ENCODE measurements at regions not wholly inside any gene's neighbourhood (a gene's known extent, or its start where the extent isn't known, plus 50 kb on each side); places are given as distances from the start of the nearest gene placed in this dataset.

DNA sequence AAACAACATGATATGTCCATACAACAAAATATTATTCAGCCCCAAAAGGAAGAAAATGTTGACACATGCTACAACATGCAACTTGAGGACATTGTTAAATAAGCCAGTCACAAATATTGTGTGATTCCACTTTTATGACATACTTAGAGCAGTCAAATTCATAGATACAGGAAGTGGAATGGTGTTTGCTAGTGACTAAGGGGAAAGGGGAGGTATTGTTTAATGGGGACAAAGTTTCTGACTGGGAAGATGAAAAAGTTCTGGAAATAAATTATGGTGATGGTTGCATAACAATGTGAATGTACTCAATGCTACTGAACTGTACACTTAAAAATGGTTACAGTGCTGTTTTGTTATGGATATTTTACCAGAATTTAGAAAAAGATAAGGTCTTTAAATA is 77.7 kb downstream of the RHOU start:
- TF ChIP-seq, protein P1, sequence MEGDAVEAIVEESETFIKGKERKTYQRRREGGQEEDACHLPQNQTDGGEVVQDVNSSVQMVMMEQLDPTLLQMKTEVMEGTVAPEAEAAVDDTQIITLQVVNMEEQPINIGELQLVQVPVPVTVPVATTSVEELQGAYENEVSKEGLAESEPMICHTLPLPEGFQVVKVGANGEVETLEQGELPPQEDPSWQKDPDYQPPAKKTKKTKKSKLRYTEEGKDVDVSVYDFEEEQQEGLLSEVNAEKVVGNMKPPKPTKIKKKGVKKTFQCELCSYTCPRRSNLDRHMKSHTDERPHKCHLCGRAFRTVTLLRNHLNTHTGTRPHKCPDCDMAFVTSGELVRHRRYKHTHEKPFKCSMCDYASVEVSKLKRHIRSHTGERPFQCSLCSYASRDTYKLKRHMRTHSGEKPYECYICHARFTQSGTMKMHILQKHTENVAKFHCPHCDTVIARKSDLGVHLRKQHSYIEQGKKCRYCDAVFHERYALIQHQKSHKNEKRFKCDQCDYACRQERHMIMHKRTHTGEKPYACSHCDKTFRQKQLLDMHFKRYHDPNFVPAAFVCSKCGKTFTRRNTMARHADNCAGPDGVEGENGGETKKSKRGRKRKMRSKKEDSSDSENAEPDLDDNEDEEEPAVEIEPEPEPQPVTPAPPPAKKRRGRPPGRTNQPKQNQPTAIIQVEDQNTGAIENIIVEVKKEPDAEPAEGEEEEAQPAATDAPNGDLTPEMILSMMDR (IDR thresholded peaks at IDR 0.05), result no peak
- no peak for TF ChIP-seq POLR2A (IDR thresholded peaks at IDR 0.05)
- no peak for TF ChIP-seq EP300 (IDR thresholded peaks at IDR 0.05)
- no peak for TF ChIP-seq POLR2AphosphoS5 (IDR thresholded peaks at IDR 0.05)

All from sigmoid colon (tissue), 4 donors.